Activated CD4-positive, alpha-beta T cell treated with anti-CD3 and anti-CD28 coated beads for 36 hours (primary cell): ENCODE measurements at regions not wholly inside any gene's neighbourhood (a gene's known extent, or its start where the extent isn't known, plus 50 kb on each side); places are given as distances from the start of the nearest gene placed in this dataset.

Experiments used
- ATAC-seq: fragments of 200-7000 bp; cut with Tn5 transposase; one replicate; pipeline ENCODE4 v1.10.0; 2021; ENCODE audit warnings: mild to moderate bottlenecking, moderate library complexity
- CTCF ChIA-PET: fragments of 350-600 bp; sonication (Branson Sonifier 250); formaldehyde crosslinking; loops from one replicate; lab custom pipeline; 2021; ENCODE audit warnings: antibody characterized with exemption; lab: Charles Lee
- POLR2A ChIA-PET: fragments of 350-600 bp; sonication (Branson Sonifier 250); formaldehyde crosslinking; loops from one replicate; lab custom pipeline; 2021; ENCODE audit warnings: antibody characterized with exemption, inconsistent platforms; lab: Charles Lee
- DNase-seq: peaks from one replicate; pipeline ENCODE4 v3.0.0-alpha.2; 2020
- H3K27ac Mint-ChIP-seq: one replicate; pipeline ENCODE4 v1.8.0; 2021; ENCODE audit warnings: mixed read lengths
- H3K27me3 Mint-ChIP-seq: one replicate; pipeline ENCODE4 v1.8.0; 2021; ENCODE audit warnings: mixed read lengths
- H3K36me3 Mint-ChIP-seq: one replicate; pipeline ENCODE4 v1.8.0; 2021; ENCODE audit warnings: low read depth, mixed read lengths
- H3K4me1 Mint-ChIP-seq: one replicate; pipeline ENCODE4 v1.8.0; 2021; ENCODE audit warnings: mixed read lengths
- H3K4me3 Mint-ChIP-seq: one replicate; pipeline ENCODE4 v1.8.0; 2021; ENCODE audit warnings: mild to moderate bottlenecking, moderate library complexity, mixed read lengths
- H3K9me3 Mint-ChIP-seq: one replicate; pipeline ENCODE4 v1.8.0; 2021; ENCODE audit warnings: low read depth, mixed read lengths
- intact Hi-C, 2 experiments: fragments of 100-400 bp; cut with DNase I in 1 of 2; cut with micrococcal nuclease in 1 of 2; formaldehyde crosslinking; loops; one replicate each; pipeline versions ENCODE4 v1.14.2 to v1.15.1; 2022 to 2024; cut with DNase I, micrococcal nuclease

DNA sequence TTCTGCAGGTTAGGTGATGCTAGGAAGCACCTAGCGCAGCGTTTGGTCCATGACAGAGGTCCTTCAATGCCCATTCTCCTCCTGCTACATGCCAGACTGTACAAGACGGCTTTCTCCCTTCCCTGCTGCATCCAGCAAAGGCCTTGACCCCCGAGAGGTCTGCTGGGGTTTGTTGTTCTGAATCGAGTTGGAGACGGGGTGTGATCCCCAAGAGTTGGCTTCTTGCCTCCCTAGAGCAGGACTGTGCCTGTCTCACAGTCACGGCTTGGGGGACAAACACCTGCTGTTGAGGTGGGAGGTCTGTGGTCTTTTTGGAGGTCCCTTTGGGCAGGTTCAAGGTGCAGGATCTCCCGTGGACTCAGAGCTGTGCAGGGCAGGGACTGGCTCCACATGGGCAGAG, 352.3 kb upstream of the B3GAT1 start:
- CTCF ChIA-PET = no interaction called here
- H3K27me3 Mint-ChIP-seq = peaks cover 11% of the 10 kb centered on the region
- H3K4me1 Mint-ChIP-seq = no peaks in the 10 kb centered on the region
- peaks cover 2% of the 10 kb centered on the region for H3K36me3 Mint-ChIP-seq
- POLR2A ChIA-PET = no interaction called here
- ATAC-seq (no peak), DNase-seq (no peak)
- intact Hi-C loops = no loop called here
- no peak overlapping the region for H3K4me3 Mint-ChIP-seq
- H3K27ac Mint-ChIP-seq = no peak overlapping the region
- peaks cover 14% of the 10 kb centered on the region for H3K9me3 Mint-ChIP-seq

DNA sequence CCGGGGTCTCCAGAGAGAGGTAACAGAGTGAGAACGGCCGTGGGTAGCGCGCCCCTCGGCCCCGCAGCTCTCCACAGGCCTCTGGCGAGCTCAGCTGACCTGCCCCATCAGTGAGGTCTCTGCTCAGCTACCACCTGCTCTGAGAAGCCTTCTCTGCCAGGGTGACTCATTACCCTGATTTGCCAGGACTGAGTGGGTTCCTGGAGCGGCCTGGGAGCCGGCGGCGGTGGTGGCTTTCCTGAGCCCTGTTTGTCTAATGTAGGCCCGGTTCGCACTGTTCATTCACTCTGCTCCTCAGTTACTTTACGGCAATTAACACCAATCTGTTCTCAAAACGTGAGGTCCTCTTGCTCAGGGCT, 351.0 kb upstream of the B3GAT1 start:
- Mint-ChIP-seq H3K9me3 (peaks cover 4% of the 10 kb centered on the region), H3K27ac (no peak overlapping the region), H3K36me3 (no peaks in the 10 kb centered on the region), H3K4me3 (no peak overlapping the region), H3K27me3 (peaks cover 9% of the 10 kb centered on the region), H3K4me1 (no peaks in the 10 kb centered on the region)
- intact Hi-C loops = no loop called here
- POLR2A ChIA-PET = no interaction called here
- CTCF ChIA-PET = no interaction called here
- no peak for DNase-seq
- ATAC-seq = no peak

DNA sequence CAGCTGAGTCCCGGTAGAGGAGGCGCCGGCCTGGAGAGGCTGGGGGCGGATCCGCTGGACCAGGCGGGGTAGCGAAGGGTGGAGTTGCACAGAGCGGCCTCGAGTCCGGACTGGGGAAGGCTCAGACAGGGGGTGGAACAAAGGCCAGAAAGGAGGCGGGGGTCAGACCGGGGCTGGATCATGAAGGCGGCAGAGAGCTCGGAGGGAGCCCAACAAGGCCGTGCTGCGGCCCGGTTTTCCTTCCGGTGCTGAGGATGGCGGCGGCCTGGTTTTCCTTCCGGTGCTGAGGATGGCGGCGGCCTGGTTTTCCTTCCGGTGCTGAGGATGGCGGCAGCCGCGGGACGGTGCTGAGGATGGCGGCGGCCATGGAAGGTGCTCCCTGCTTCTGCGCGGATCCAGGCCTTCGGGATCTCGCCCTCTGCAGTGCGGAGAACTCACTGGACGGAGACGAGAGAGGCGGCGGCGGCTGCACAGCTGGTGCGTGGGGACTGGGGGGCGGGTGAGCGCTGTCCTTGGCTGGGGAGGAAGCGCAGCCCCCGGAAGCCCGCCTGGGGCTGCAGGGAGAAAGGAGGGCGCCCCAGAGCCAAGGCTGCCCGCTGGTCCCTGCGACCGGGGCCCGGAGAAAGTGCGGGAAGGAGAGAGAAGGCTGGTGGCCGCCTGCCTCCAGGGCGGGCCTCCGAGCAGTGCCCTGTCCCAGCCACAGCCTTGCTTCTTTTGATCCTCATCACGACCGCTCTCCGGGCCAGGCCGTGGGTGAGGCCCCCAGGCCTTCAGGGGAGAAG, 350.4 kb upstream of the B3GAT1 start:
- Mint-ChIP-seq H3K4me1 (no peaks in the 10 kb centered on the region), H3K4me3 (peak overlapping the region; percentile 50), H3K36me3 (no peaks in the 10 kb centered on the region), H3K27me3 (peaks cover 9% of the 10 kb centered on the region), H3K27ac (peak overlapping the region; percentile 8), H3K9me3 (peaks cover 4% of the 10 kb centered on the region)
- ChIA-PET CTCF (no interaction called here), POLR2A (no interaction called here)
- intact Hi-C loops = no loop called here
- ATAC-seq (peak; percentile 58), DNase-seq (peak; percentile 33)

DNA sequence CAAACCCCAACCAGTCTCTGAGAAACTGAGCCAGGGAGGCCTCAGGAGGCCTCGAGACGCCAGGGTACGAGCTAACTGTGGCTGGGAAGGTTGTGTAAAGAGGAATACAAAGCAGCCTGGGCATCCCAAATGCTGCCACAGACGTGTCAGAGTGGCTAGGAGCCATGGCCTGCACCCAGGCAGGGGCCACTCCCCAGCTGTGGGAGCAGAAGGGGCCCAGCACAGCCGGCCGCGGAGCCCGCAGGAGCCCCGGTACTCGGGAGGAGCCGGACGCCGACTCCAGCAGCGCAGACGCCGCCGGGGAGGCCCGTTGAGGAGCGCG, 349.8 kb upstream of the B3GAT1 start:
- ChIA-PET CTCF (no interaction called here), POLR2A (no interaction called here)
- ATAC-seq (no peak), DNase-seq (no peak)
- no peaks in the 10 kb centered on the region for H3K36me3 Mint-ChIP-seq
- peaks cover 7% of the 10 kb centered on the region for H3K27me3 Mint-ChIP-seq
- no peaks in the 10 kb centered on the region for H3K4me1 Mint-ChIP-seq
- H3K4me3 Mint-ChIP-seq = peak overlapping the region; percentile 50
- peaks cover 2% of the 10 kb centered on the region for H3K9me3 Mint-ChIP-seq
- no peak overlapping the region for H3K27ac Mint-ChIP-seq
- intact Hi-C loops = no loop called here

DNA sequence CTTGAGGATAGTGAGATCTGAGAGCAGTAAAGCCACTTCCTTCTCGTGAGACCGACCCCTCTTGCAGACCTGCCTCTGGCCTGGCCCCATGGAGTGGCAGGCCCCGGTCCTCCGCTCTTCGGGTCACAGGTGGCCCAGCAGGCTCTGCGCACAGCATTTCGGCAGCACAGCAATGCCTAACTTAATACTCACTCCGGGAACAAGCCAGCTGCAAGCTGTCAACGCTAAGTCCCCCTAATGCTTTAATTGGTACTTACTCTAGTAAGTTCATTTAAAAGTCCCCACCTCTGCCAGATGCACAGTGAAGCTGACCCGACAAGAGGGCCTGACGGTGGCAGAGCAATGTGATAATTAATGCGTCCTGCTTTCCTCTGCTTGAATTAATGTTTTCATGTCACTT, 349.3 kb upstream of the B3GAT1 start:
- intact Hi-C loops = no loop called here
- no peak for DNase-seq
- Mint-ChIP-seq H3K9me3 (no peaks in the 10 kb centered on the region), H3K4me3 (peak overlapping the region; percentile 32), H3K27me3 (peaks cover 5% of the 10 kb centered on the region), H3K27ac (no peak overlapping the region), H3K4me1 (no peaks in the 10 kb centered on the region), H3K36me3 (no peaks in the 10 kb centered on the region)
- CTCF ChIA-PET = no interaction called here
- POLR2A ChIA-PET = no interaction called here
- no peak for ATAC-seq

DNA sequence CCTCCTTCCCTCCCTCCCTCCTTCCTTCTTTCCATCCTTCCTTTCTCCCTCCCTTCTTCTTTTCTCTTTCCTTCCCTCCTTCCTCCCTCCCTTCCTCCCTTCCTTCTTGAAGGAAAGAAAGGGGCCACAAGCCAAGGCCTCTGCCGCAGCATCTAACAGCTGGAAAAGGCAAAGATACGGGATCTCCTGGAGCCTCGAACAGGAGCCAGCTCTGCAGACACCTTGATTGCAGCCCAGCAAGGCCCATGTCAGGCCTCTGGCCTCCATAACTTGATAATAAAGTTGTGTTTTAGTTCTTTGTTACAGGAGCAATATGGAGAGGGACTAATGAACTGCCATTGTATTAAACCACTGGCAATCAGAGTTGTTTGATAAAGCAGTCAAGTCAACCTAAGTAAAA, 348.9 kb upstream of the B3GAT1 start:
- intact Hi-C loops = no loop called here
- no peaks in the 10 kb centered on the region for H3K4me1 Mint-ChIP-seq
- no peak for ATAC-seq
- DNase-seq = no peak
- CTCF ChIA-PET = no interaction called here
- H3K4me3 Mint-ChIP-seq = no peak overlapping the region
- H3K27ac Mint-ChIP-seq = no peak overlapping the region
- no peaks in the 10 kb centered on the region for H3K9me3 Mint-ChIP-seq
- POLR2A ChIA-PET = no interaction called here
- H3K27me3 Mint-ChIP-seq = peaks cover 5% of the 10 kb centered on the region
- no peaks in the 10 kb centered on the region for H3K36me3 Mint-ChIP-seq

DNA sequence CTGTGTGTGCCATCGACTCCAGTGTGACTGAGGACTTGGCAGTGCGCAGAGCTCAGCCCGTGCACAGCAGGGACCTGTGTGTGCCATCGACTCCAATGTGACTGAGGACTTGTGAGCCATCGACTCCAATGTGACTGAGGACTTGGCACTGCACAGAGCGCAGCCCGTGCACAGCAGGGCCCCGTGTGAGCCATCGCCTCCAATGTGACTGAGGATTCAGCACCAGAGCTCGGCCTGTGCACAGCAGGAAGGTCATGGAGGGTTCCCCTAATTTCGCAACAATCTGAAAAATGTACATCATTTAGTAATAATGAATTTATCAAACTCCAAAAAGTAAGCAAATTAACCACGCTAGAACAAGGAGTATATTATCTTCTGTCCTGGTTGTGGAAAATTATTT, 348.3 kb upstream of the B3GAT1 start:
- intact Hi-C loops = no loop called here
- ChIA-PET POLR2A (no interaction called here), CTCF (no interaction called here)
- no peak for ATAC-seq
- DNase-seq = no peak
- no peak overlapping the region for H3K4me3 Mint-ChIP-seq
- no peak overlapping the region for H3K27ac Mint-ChIP-seq
- no peaks in the 10 kb centered on the region for H3K9me3 Mint-ChIP-seq
- no peaks in the 10 kb centered on the region for H3K4me1 Mint-ChIP-seq
- peaks cover 5% of the 10 kb centered on the region for H3K27me3 Mint-ChIP-seq
- H3K36me3 Mint-ChIP-seq = no peaks in the 10 kb centered on the region

DNA sequence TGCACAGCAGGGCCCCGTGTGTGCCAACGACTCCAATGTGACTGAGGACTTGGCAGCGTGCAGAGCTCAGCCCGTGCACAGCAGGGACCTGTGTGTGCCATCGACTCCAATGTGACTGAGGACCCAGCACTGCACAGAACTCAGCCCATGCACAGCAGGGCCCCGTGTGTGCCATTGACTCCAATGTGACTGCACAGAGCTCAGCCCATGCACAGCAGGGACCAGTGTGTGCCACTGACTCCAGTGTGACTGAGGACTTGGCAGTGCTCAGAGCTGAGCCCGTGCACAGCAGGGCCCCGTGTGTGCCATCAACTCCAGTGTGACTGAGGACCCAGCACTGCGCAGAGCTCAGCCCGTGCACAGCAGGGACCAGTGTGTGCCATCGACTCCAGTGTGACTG, 347.8 kb upstream of the B3GAT1 start:
- Mint-ChIP-seq H3K4me3 (no peak overlapping the region), H3K27me3 (peaks cover 4% of the 10 kb centered on the region), H3K27ac (no peak overlapping the region), H3K36me3 (no peaks in the 10 kb centered on the region), H3K9me3 (no peaks in the 10 kb centered on the region), H3K4me1 (no peaks in the 10 kb centered on the region)
- DNase-seq (no peak), ATAC-seq (no peak)
- POLR2A ChIA-PET = no interaction called here
- intact Hi-C loops = no loop called here
- CTCF ChIA-PET = no interaction called here

DNA sequence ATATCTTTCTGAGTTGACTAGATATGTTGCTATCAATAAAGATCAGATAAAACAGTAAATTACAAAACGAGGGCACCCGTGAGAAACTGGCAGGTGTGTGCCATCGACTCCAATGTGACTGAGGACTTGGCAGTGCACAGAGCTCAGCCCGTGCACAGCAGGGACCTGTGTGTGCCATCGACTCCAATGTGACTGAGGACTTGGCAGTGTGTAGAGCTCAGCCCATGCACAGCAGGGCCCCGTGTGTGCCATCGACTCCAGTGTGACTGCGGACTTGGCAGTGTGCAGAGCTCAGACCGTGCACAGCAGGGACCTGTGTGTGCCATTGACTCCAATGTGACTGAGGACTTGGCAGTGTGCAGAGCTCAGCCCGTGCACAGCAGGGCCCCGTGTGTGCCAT, 347.2 kb upstream of the B3GAT1 start:
- Mint-ChIP-seq H3K9me3 (no peaks in the 10 kb centered on the region), H3K4me1 (no peaks in the 10 kb centered on the region), H3K27ac (no peak overlapping the region), H3K4me3 (no peak overlapping the region), H3K36me3 (no peaks in the 10 kb centered on the region), H3K27me3 (peaks cover 3% of the 10 kb centered on the region)
- POLR2A ChIA-PET = no interaction called here
- intact Hi-C loops = no loop called here
- ATAC-seq (no peak), DNase-seq (no peak)
- CTCF ChIA-PET = no interaction called here

DNA sequence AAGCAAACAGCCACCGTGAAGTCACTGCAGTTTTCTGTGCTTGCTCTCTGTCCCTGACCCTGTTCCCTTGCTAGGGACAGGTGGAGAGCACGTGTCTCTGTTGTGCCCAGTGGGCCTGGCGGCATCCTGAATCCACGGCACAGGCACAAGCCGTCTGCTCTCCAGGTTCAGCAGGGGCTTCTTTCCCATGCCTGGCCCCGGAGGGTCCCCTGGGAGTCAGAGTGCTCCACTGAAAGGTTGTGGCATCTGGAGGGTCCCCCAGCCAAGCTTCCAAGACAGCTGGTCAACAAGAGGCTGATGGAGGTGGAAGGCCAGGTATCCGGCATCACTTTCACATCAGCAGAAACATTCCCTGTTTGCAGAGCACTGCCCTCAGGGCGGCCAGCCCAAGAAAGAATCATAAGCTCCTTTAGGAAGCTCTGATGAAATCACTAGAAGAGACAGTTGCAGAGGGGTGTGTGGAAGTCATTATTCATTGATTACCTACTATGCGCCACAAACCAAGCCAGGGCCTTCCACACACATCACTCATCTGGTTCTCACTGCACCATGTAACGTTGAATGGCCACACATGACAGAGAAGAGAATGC, 346.4 kb upstream of the B3GAT1 start:
- Mint-ChIP-seq H3K4me3 (no peak overlapping the region), H3K36me3 (no peaks in the 10 kb centered on the region), H3K4me1 (no peaks in the 10 kb centered on the region), H3K27me3 (peaks cover 6% of the 10 kb centered on the region), H3K9me3 (no peaks in the 10 kb centered on the region), H3K27ac (no peak overlapping the region)
- intact Hi-C loops = no loop called here
- no peak for DNase-seq
- POLR2A ChIA-PET = no interaction called here
- CTCF ChIA-PET = no interaction called here
- no peak for ATAC-seq

DNA sequence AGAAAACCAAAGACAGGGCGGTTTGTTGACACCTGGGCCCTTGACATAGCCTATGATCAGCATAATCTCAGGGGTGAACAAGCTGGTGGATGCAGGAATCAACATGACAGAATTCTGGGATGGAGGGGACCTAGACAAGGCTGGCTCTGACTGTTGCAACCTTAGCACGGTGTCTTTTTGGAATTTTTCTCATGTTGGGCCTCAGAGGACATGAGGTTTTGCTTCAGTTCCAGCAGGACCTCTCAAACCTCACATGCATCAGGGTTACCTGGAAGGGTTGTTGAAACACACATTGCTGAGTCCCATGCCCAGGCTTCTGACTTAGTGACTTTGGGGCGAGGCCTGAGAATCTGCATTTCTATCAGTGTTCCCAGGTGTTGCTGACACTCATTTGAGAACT, 345.6 kb upstream of the B3GAT1 start:
- ChIA-PET POLR2A (no interaction called here), CTCF (no interaction called here)
- Mint-ChIP-seq H3K27me3 (peaks cover 6% of the 10 kb centered on the region), H3K9me3 (no peaks in the 10 kb centered on the region), H3K36me3 (no peaks in the 10 kb centered on the region), H3K4me1 (no peaks in the 10 kb centered on the region), H3K4me3 (no peak overlapping the region), H3K27ac (no peak overlapping the region)
- intact Hi-C loops = no loop called here
- ATAC-seq (no peak), DNase-seq (no peak)

DNA sequence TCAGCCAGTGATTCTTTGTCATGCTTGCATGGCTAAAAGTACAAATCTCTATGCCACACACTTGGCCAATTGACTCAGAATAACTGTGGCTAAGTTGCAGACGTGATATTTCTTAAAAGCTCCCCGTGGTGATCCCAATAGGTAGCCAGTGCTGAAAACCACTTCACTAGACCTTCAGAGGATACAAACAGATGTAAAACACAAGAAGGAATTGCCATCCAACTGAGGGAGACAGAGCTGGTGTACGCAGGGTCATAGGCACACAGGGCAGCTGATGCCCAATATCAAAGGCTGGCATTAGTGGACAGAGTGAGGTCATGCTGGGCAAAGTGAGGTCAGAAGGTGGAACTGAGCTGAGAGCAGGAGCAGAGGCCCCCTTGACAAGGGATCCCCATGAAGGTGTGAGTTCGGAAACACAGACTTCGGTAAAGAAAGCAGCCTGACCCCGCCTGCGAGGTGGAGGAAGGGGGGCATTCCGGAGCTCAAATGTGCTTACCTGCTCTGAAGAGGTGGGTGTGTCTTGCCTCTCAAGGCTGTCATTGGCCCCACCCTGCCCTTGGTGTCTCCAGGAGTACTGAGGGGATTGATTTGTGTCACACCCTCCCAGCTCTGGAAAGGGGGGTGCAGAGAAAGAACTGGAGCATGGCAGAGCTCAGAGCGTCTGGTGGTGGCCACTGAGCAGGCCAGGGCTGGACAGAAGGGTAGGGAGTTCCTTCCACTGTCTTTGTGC, 344.9 kb upstream of the B3GAT1 start:
- no peak for DNase-seq
- ChIA-PET CTCF (no interaction called here), POLR2A (no interaction called here)
- Mint-ChIP-seq H3K4me1 (no peaks in the 10 kb centered on the region), H3K36me3 (no peaks in the 10 kb centered on the region), H3K27ac (no peak overlapping the region), H3K27me3 (peaks cover 6% of the 10 kb centered on the region), H3K4me3 (no peak overlapping the region), H3K9me3 (no peaks in the 10 kb centered on the region)
- intact Hi-C loops = no loop called here
- ATAC-seq = no peak
